GM12801 (cell line): ENCODE measurements at regions not wholly inside any gene's neighbourhood (a gene's known extent, or its start where the extent isn't known, plus 50 kb on each side); places are given as distances from the start of the nearest gene placed in this dataset.

ENCODE experiments used
- TF ChIP-seq, protein P1 (sequence below): IDR thresholded peaks from one replicate; pipeline ENCODE4 v1.5.1; 2011; ENCODE audit warnings: control low read depth; ENCODE audit not compliant: insufficient read length; ENCODE audit errors: extremely low read depth

DNA sequence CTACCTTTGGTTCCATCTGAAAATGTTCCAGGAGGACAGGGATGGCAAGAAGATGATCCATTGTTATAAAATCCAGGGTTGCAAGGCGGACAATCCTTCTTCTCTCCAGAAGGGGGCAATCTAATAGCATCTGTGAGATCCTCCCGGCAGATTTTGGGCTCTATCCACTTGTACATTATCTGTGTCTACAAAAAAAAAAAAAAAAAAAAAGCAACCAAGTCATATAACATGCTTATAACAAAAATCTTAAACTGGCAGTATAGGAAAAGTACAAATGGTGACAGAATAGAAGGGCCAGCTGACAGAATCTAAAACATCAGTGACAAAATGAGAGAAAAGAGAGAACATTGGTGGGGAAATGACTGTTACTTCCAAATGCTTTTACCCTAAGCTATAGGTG is 132.7 kb downstream of the ELAPOR2 start:
- TF ChIP-seq, protein P1, sequence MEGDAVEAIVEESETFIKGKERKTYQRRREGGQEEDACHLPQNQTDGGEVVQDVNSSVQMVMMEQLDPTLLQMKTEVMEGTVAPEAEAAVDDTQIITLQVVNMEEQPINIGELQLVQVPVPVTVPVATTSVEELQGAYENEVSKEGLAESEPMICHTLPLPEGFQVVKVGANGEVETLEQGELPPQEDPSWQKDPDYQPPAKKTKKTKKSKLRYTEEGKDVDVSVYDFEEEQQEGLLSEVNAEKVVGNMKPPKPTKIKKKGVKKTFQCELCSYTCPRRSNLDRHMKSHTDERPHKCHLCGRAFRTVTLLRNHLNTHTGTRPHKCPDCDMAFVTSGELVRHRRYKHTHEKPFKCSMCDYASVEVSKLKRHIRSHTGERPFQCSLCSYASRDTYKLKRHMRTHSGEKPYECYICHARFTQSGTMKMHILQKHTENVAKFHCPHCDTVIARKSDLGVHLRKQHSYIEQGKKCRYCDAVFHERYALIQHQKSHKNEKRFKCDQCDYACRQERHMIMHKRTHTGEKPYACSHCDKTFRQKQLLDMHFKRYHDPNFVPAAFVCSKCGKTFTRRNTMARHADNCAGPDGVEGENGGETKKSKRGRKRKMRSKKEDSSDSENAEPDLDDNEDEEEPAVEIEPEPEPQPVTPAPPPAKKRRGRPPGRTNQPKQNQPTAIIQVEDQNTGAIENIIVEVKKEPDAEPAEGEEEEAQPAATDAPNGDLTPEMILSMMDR, result peak; percentile 8

DNA sequence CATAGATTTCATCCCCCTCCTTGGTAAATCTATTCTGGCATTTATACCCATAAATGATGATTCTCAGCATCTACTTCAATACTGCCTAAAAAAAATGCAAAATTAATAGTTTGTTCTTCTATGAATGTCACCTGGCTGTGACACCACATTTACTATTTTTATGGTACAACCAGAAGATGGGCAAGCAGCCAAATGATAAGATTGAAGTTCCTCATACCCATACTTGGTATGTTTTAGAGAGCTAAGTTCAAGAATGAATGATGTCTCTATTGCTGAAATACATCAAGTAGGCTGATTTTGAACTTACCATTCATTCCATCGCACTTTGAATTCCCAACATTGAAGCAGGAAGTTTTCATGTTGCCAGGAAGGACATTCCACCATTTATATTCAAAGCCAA is 134.2 kb downstream of the ELAPOR2 start:
- TF ChIP-seq, protein P1, result no peak

DNA sequence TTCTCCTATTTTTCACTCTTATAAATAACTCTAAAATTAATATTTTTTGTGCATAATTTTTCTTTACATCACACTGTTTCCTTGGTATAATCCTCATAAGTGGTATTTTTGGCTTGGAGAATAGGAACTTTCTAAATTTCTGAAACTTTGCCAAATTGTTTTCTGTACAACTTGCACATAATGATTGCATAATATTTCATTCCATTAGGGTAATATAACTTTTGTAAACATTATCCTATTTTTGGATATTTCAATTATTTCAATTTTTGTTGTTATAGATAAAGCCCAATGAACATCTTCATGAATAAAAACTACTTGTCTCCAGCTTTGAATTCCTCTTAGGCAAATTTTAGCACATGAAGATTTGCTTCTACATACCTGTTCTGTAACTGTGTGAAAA is 135.9 kb downstream of the ELAPOR2 start:
- TF ChIP-seq, protein P1, result no peak

DNA sequence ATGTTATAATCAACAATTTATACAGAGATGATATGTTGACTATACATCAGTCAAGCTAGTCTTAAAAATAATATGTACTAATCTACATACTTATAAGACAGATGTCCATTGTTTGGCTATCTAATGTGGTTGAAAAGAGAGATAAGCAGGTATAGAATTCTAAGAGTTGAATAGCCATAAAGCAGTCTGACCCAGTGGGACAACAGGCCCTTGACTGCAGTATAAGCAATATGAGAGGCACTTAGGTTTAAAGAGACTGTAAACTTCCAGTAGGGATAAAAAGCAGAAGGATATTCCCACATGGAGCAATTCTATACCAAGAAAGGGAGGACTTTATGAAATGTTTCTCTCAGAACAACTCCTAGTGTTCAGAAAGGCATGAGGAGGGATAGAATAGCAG is 139.3 kb downstream of the ELAPOR2 start:
- TF ChIP-seq, protein P1, result no peak

DNA sequence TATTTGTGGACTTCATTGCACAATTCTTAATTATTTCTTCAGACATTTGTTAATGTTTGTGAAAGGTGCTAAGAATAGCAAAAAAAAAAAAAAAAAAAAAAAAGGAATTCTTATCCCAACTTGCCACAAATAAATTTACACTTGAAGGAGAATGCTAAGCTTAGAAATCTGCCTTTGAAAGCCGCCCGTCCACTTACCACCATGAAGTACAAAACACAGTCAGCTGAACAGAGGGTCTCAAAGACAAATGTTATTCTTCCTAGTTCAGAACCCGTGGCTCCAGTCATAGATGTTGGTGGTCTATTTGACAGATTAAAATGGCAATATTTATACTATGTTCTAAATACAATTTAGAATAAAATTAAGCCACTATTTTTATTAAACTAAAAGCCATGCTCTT is 141.2 kb downstream of the ELAPOR2 start:
- TF ChIP-seq, protein P1, result no peak

DNA sequence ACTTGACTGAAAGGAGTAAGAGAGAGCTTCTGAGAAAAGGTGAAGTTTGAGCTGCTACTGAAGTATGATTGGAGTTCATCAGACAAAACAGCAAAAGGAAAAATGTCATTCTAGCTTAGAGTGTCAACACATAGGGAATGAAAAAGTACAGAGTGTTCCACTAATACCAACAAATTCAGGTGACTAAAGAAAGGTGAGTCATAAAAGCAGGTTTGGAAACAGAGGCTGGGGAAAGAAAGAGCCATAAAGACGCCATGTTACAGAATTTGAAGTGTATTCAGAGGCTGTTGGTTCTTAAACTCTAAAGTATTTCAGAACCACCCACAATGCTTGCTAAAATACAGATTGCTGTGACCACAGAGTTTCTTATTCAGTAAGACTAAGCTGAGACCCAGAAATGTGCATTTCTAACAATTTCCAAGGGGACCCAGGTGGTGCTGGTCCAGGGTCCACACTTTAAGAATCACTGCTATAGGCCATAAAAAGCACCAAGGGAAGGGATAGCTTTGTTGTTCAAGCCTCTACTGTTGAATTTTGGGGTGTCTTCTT is 143.1 kb downstream of the ELAPOR2 start:
- TF ChIP-seq, protein P1, result no peak

DNA sequence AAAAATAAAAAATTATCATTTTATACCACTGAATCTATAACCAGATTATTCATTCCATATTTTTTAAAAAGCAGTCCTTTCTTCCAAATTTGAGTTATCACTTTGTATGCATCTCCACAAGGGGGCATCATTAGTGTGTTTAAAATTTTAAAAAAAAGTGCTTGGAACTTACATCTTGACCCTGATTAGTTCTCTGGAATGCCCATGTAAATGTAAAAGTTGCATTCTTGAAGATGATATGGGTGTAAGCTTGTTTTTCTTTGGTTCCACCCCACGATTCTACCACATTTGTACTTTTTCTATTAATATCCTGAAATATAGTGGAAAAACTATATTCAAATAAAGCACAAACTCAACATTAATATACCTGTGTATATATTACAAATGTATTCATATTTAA is 144.9 kb downstream of the ELAPOR2 start:
- TF ChIP-seq, protein P1, result no peak
